ENCODE measurements at regions not wholly inside any gene's neighbourhood (a gene's known extent, or its start where the extent isn't known, plus 50 kb on each side); places are given as distances from the start of the nearest gene placed in this dataset.

- H3K79me2 ChIP-seq (ENCODE audit: control insufficient read depth, insufficient read depth, low read length) = no peaks in the 10 kb centered on the region
- no peak overlapping the region for H2AFZ ChIP-seq (ENCODE audit: low read depth, low read length)
- ChIA-PET POLR2A (no interaction called here), CTCF (no interaction called here)
- H3K9me1 ChIP-seq (replicated peaks; ENCODE audit: control insufficient read depth, extremely low read depth, insufficient read depth, low read length) = no peaks in the 10 kb centered on the region
- H4K20me1 ChIP-seq (replicated peaks; ENCODE audit: control insufficient read depth, extremely low read depth, insufficient read depth, low read length) = no peaks in the 10 kb centered on the region
- no peak overlapping the region for H3K9ac ChIP-seq (replicated peaks; ENCODE audit: extremely low read depth, insufficient read depth, low read length)
- BruUV-seq (replicated peaks) = no TSS peak
- no peak for DNase-seq (ENCODE audit: low read depth, low spot score)
- dilution Hi-C loops (cut with MboI; ENCODE audit: extremely low pct_ligation_motif_present, low sequenced_read_pairs) = no loop called here
- no peak for TF ChIP-seq GATA2 (IDR thresholded peaks at IDR 0.05; ENCODE audit: insufficient read depth, insufficient read length, low read depth, low read length)
- TF ChIP-seq EZH2 (IDR thresholded peaks at IDR 0.05; ENCODE audit: borderline replicate concordance, low read depth, low read length, severe bottlenecking) = no peak
- no peak for TF ChIP-seq POLR2A (IDR thresholded peaks at IDR 0.05; ENCODE audit: low read depth, low read length)
- no peak for TF ChIP-seq CTCF (IDR thresholded peaks at IDR 0.05; ENCODE audit: extremely low read depth in 1 of 2, insufficient read depth in 1 of 2, low read depth in 1 of 2, low read length in 2 of 2)
- no peak for TF ChIP-seq FOS (IDR thresholded peaks at IDR 0.05; ENCODE audit: borderline replicate concordance, insufficient read depth, low read length)
- no peak for TF ChIP-seq MYC (IDR thresholded peaks at IDR 0.05; ENCODE audit: low read depth, low read length)
- no peak for TF ChIP-seq JUN (IDR thresholded peaks at IDR 0.05; ENCODE audit: borderline replicate concordance, insufficient read depth, insufficient read length, low read depth)
- TF ChIP-seq POLR2AphosphoS5 (IDR thresholded peaks at IDR 0.05; ENCODE audit: insufficient read depth, low read depth, low read length) = no peak
- no peaks in the 10 kb centered on the region for H3K36me3 ChIP-seq (ENCODE audit: control insufficient read depth in 2 of 2, extremely low read depth in 1 of 2, insufficient read depth in 2 of 2, low read length in 2 of 2)
- intact Hi-C loops (cut with micrococcal nuclease) = no loop called here
- no peak overlapping the region for H3K4me3 ChIP-seq (replicated peaks in 1 of 3; ENCODE audit: insufficient read depth in 1 of 3, low read depth in 1 of 3, low read length in 3 of 3)
- H3K27me3 ChIP-seq (ENCODE audit: control insufficient read depth in 2 of 2, insufficient read depth in 2 of 2, low read length in 2 of 2) = no peaks in the 10 kb centered on the region
- no peaks in the 10 kb centered on the region for H3K4me1 ChIP-seq (ENCODE audit: control insufficient read depth, extremely low read depth, insufficient read depth, low read length)
- H3K4me2 ChIP-seq (ENCODE audit: insufficient read depth, low read length) = no peak overlapping the region
- FAIRE-seq = no peak
- H3K27ac ChIP-seq (ENCODE audit: insufficient read depth, low read depth, low read length) = no peak overlapping the region
- H3K9me3 ChIP-seq (replicated peaks; ENCODE audit: control insufficient read depth, insufficient read depth, low read length) = no peaks in the 10 kb centered on the region
Measured at GRCh38 chr10:31118556-31118955, 86.9 kb upstream of the ZNF438 start.
